Esophagus (tissue), 2 donors: ENCODE measurements at regions not wholly inside any gene's neighbourhood (a gene's known extent, or its start where the extent isn't known, plus 50 kb on each side); places are given as distances from the start of the nearest gene placed in this dataset.

Experiments
- H3K27ac ChIP-seq, 2 donors: one replicate each; pipeline ENCODE4 v1.5.1; 2013; ENCODE audit warnings: low read depth in 2 of 2, mild to moderate bottlenecking in 2 of 2, inconsistent platforms in 1 of 2, low read length in 1 of 2, moderate library complexity in 1 of 2
- H3K27me3 ChIP-seq, 2 donors: one replicate each; pipeline ENCODE4 v1.6.1; 2013; ENCODE audit warnings: low read length in 2 of 2, control low read depth in 1 of 2, mild to moderate bottlenecking in 1 of 2; ENCODE audit not compliant: insufficient read depth in 2 of 2, control insufficient read depth in 1 of 2
- H3K36me3 ChIP-seq, 2 donors: one replicate each; pipeline ENCODE4 v1.6.1; 2013; ENCODE audit warnings: low read length in 1 of 2; ENCODE audit not compliant: control insufficient read depth in 2 of 2, insufficient read depth in 2 of 2
- H3K4me1 ChIP-seq, 2 donors: one replicate each; pipeline ENCODE4 v1.6.1; 2013; ENCODE audit warnings: low read length in 1 of 2; ENCODE audit not compliant: control insufficient read depth in 2 of 2, insufficient read depth in 2 of 2
- H3K4me3 ChIP-seq, 2 donors: one replicate each; pipeline ENCODE4 v1.5.1; 2013; ENCODE audit warnings: low read length in 2 of 2, mild to moderate bottlenecking in 2 of 2, low read depth in 1 of 2, moderate library complexity in 1 of 2
- H3K9me3 ChIP-seq, 2 donors: one replicate each; pipeline ENCODE4 v1.6.1; 2013; ENCODE audit warnings: mild to moderate bottlenecking in 2 of 2, low read depth in 1 of 2, low read length in 1 of 2, moderate library complexity in 1 of 2; ENCODE audit not compliant: control insufficient read depth in 2 of 2, insufficient read depth in 1 of 2
- WGBS, 2 donors: extraction: QIAGEN DNeasy Blood & Tissue Kit; methylation state at CpG; one replicate each; pipeline ENCODE4 v1.1.7; 2013; 5-methylcytosine and 5-hydroxymethylcytosine counted together
- donor health status: healthy with polysubstance abuse.
- donor health status: Bipolar disorder and iron deficiency.

DNA sequence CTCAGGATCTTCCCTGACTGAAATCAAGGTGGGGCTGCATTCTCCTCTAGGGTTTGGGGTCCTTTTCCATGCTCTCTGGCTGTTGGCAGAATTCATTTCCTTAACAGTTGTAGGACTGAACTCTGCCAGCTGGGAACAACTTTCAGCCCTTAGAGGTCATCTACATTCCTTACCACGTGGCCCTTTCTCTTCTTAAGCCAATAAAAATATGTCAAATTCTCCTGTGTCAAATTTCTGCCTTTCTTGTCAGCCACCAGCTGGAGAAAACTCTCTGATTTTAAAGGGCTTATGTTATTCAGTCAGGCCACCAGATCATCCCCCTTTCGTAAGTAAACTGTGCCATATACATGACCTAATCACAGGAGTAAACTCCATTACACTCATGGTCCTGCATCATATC, 95.3 kb upstream of the IL6 start:
- Histone ChIP-seq H3K27me3 (no peaks in the 10 kb centered on the region), H3K4me3 (no peak overlapping the region), H3K27ac (no peak overlapping the region), H3K36me3 (no peaks in the 10 kb centered on the region), H3K4me1 (no peaks in the 10 kb centered on the region), H3K9me3 (no peaks in the 10 kb centered on the region)
- 55% methylated on average over 2 of the region's 2 CpGs for WGBS, 2 donors

DNA sequence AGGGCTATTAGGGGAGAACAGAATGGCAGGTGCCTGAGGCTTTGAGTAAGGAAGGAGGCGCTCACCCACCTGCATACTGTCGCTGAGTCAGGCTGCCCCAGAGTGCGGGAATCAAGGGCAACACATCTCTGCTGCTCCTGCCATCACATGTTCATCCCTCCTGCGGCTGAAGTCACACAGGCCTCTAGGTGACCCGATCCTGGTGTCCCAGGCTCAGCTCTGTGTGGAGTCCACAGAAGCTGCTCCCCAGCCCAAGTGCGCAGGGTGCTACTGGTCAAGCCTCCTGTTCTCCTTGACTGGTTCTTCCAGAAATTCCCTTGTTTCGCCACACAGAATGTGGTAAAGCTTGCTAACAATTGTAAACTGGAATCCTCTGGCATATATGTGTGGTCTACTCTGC, 96.9 kb upstream of the IL6 start:
- Histone ChIP-seq H3K27me3 (no peaks in the 10 kb centered on the region), H3K9me3 (no peaks in the 10 kb centered on the region), H3K36me3 (no peaks in the 10 kb centered on the region), H3K4me1 (no peaks in the 10 kb centered on the region), H3K4me3 (no peak overlapping the region), H3K27ac (no peak overlapping the region)
- 93 to 97% methylated on average over 7 of the region's 7 CpGs for WGBS, 2 donors

DNA sequence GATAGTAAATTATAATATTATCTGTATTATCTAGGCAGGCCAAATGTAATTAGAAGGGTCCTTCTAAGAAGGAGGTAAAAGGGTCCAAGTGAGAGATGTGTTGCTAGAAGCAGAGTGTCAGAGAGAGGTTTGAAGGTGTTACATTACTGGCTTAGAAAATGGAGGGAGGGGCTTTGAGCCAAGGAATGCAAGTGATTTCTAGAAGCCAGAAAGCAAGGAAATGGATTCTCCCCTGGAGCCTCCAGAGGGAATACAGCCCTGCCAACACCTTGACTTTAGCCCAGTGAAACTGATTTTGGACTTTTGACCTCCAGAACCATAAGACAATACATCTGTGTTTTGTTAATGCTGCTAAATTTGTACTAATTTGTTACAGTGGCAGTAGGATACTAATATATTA, 97.9 kb upstream of the IL6 start:
- Histone ChIP-seq H3K9me3 (no peaks in the 10 kb centered on the region), H3K4me3 (no peak overlapping the region)

DNA sequence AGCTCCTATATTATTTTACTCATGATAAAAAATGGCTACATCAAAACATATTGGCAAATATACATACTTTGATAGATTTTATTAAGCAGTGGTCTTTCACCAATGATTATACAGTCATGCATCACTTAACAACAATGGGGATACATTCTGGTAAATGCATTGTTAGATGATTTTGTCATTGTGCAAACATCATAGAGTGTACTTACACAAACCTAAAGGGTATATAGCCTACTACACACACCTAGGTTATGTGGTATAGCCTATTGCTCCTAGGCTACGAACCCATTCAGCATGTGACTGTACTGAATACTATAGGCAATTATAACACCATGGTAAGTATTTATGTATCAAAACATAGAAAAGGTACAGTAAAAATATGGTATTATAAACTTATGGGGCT, 98.9 kb upstream of the IL6 start:
- Histone ChIP-seq H3K9me3 (no peaks in the 10 kb centered on the region), H3K36me3 (no peaks in the 10 kb centered on the region), H3K27ac (no peak overlapping the region), H3K4me3 (no peak overlapping the region), H3K4me1 (no peaks in the 10 kb centered on the region), H3K27me3 (no peaks in the 10 kb centered on the region)
- WGBS, 2 donors = 82 to 84% methylated on average over 1 of the region's 1 CpG

More for the DNA sequence above, 97.9 kb upstream of the IL6 start:
- no peaks in the 10 kb centered on the region for H3K27me3 ChIP-seq
- H3K36me3 ChIP-seq = no peaks in the 10 kb centered on the region
- no peaks in the 10 kb centered on the region for H3K4me1 ChIP-seq
- H3K27ac ChIP-seq = no peak overlapping the region

DNA sequence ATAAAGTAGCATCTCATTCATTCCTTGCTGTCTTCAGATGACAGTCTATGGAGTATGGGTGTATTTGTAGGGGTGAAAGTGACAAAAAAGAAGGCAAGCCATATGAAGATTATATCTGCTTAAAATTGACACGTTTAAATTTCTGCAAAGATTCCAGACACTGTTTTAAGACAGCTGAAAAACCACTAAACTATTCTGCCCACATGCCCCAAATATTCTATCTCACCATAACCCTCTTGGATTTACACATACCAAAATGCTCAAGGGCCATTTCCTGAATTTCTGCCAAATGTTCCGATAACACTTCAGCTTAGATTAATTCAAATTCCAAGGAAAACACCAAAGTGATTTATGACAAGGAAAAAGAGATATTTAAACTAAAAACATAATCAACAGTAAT, 99.9 kb upstream of the IL6 start:
- 44 to 48% methylated on average over 2 of the region's 2 CpGs for WGBS, 2 donors
- no peaks in the 10 kb centered on the region for H3K36me3 ChIP-seq
- no peaks in the 10 kb centered on the region for H3K4me1 ChIP-seq
- no peak overlapping the region for H3K27ac ChIP-seq
- H3K27me3 ChIP-seq = no peaks in the 10 kb centered on the region
- no peak overlapping the region for H3K4me3 ChIP-seq
- H3K9me3 ChIP-seq = no peaks in the 10 kb centered on the region

DNA sequence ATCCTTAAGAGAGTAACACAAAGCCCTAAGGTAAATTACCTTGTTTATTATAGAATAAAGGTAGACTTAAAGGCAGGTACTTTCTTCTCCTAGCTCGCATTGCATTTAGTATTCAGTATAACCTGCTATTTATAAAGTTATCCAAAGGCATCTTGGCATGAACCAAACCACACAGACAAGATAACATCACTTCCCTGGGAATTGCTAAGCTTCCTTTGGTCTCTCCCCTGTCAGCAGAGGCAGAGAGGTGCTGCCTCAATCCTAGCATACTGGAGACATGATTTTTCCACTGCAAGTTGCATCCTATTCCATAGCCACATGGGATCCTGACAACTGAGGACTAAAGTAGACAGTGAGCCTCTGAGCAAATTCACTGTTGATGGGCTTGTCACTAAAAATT, 101.7 kb upstream of the IL6 start:
- H3K4me1 ChIP-seq = no peaks in the 10 kb centered on the region
- 72 to 93% methylated on average over 1 of the region's 1 CpG for WGBS, 2 donors

DNA sequence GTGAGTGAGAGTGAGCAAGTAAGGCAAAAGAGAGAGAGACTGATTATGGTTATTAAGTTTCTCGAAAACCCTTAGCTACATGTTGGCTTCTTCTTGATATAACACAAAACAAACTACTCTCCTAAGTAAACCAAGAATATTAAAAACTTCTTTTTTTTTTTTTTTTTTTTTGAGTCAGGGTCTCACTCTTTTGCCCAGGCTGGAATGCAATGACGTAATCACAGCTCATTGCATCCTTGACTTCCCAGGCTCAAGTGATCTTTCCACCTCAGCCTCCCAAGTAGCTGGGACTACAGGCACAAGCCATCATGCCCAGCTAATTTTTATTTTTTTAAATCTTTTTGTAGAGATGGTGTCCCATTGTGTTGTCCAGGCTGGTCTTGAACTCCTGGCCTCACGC, 102.2 kb upstream of the IL6 start:
- H3K36me3 ChIP-seq = no peaks in the 10 kb centered on the region
- no peaks in the 10 kb centered on the region for H3K9me3 ChIP-seq
- no peak overlapping the region for H3K27ac ChIP-seq
- no peak overlapping the region for H3K4me3 ChIP-seq
- no peaks in the 10 kb centered on the region for H3K27me3 ChIP-seq
- H3K4me1 ChIP-seq = no peaks in the 10 kb centered on the region
- 96% methylated on average over 3 of the region's 3 CpGs for WGBS, 2 donors

More for the DNA sequence above, 101.7 kb upstream of the IL6 start:
- no peak overlapping the region for H3K27ac ChIP-seq
- no peaks in the 10 kb centered on the region for H3K27me3 ChIP-seq
- no peak overlapping the region for H3K4me3 ChIP-seq
- no peaks in the 10 kb centered on the region for H3K36me3 ChIP-seq
- no peaks in the 10 kb centered on the region for H3K9me3 ChIP-seq

DNA sequence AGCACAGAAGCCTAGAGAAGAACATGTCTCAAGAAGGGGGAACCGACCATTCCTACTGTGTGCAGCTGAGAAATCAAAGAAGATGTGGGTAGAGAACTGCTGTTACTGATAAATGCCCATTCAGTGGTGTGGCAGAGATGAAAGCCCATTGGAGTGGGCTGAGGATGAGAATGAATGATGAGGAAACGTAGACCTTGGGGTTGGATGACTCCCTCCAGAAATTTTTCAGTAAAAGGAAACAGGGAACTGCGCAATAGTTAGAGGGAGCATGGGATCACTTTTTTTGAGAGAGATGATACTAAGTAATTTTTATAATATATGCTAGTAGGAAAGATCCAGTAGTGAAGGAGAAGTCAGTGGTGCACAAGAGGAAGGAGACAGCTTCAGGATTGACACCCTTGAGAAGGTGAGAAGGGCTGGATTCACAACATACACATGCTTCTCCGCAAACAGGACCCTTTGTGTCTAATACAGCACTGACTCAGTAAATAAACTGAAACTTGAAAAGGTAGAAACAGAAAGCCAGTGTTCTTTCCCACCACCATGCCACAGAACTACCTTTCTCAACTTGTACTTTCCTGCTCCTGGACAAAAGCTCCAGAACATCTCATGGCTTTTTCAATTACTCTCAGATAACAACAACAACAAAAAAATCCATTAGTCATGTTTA, 104.7 kb upstream of the IL6 start:
- H3K27me3 ChIP-seq = no peaks in the 10 kb centered on the region
- H3K9me3 ChIP-seq = no peaks in the 10 kb centered on the region
- no peak overlapping the region for H3K4me3 ChIP-seq
- WGBS, 2 donors = 89 to 92% methylated on average over 4 of the region's 4 CpGs
- no peaks in the 10 kb centered on the region for H3K36me3 ChIP-seq
- no peaks in the 10 kb centered on the region for H3K4me1 ChIP-seq
- H3K27ac ChIP-seq = no peak overlapping the region

DNA sequence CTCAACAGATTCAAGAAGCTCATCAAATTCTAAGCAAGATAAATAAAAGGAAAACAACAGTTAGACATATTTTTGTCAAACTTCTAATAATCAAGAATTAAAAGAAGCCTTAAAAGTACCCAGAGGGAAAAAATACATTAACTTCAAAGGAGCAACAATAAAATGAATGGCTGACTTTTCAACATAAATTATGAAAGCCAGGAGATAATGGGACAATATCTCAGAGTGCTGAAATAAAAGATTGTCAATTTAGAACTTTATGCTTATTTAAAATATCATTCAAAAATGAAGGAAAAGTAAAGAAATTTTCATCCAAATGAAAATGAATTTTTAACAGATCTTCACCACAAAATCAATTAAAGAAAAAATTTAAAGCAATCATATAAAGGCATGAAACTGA, 108.5 kb upstream of the IL6 start:
- H3K4me3 ChIP-seq = no peak overlapping the region
- no peaks in the 10 kb centered on the region for H3K4me1 ChIP-seq
- H3K9me3 ChIP-seq = no peaks in the 10 kb centered on the region
- no peaks in the 10 kb centered on the region for H3K27me3 ChIP-seq
- no peak overlapping the region for H3K27ac ChIP-seq
- no peaks in the 10 kb centered on the region for H3K36me3 ChIP-seq

DNA sequence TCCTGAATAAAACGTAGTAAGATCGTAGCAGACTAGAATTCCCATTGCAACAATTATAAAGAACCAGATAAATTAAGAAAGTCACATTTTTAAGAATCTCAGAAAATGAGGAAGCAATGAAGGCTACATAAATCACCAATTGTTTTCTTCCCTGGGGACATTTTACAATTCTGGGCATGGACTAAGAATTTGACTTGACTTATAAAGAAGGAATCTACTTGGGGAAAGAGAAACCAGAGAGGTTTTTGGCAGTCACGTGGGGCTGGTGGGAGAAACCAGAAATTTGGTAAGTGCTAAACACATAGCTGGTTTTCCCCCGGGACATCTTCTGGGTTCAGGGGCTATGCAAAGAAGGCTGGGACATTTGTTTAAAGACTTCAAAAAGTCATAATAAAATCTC, 109.8 kb upstream of the IL6 start:
- Histone ChIP-seq H3K4me3 (no peak overlapping the region), H3K36me3 (no peaks in the 10 kb centered on the region), H3K4me1 (no peaks in the 10 kb centered on the region), H3K9me3 (no peaks in the 10 kb centered on the region), H3K27ac (no peak overlapping the region), H3K27me3 (no peaks in the 10 kb centered on the region)
- WGBS, 2 donors = 76 to 78% methylated on average over 4 of the region's 4 CpGs
